DMS114 treated with DMSO at 0.1 percent for 48 hours (cell line): ENCODE measurements at regions not wholly inside any gene's neighbourhood (a gene's known extent, or its start where the extent isn't known, plus 50 kb on each side); places are given as distances from the start of the nearest gene placed in this dataset.
"Not testable (repeated sequence)": the region's sequence is repeated elsewhere in the genome, so short reads cannot be mapped to it uniquely, and the experiment has no call there.

Source experiments
- DNase-seq: peaks from one replicate; lab custom pipeline; 2025; ENCODE audit not compliant: unreplicated experiment; lab: John Stamatoyannopoulos, UW

GRCh38 chr6:23611776-23612381 lies 514.1 kb upstream of the NRSN1 start:
- DNase-seq: no peak

GRCh38 chr6:23618366-23618765 lies 507.6 kb upstream of the NRSN1 start:
- no peak for DNase-seq

GRCh38 chr6:23620911-23621401 lies 505.1 kb upstream of the NRSN1 start:
- DNase-seq: no peak

DNA sequence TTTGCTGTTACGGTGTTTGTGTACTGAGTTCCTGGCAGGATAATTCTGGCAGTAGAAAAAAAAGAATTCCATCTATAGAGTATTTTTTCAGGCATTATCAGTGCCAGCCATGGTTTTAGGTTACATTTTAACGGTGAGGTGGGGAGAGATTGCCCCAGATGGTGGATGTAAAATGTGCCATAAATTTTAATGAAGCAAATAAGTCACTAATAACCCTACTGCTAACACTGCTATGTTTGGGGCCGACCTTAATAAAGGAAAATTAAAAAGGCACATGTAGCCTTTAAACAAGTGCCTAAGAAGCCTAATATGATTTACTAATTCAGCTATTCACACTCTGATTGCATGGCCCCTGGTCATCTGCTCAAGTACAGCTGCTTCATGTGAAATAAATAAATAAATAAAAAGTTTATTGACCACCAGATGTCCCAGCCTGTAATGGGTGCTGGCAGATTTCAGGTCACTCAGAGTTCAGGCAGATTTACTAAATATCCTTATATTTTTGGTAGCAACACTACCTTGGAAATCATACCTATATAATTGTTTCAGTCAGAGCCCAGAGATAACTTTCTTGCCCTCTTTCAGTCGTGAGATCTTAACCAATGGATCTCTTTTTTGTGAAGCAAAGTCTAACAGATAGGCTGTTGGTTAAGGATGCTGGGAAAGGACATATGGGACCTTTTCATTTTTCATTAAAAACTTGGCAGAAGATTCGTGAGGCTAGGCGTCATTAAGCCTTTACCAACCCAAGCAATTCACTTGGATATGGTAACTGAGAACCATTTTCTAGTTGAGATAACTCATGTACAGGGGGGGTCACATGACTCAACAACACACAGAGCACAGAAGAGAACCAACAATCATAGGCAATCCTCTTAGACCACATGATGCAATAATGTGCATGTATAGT lies 495.0 kb upstream of the NRSN1 start:
- DNase-seq: no peak

- no peak for DNase-seq
These were observed 492.0 kb upstream of the NRSN1 start for GRCh38 chr6:23633996-23634395.

GRCh38 chr6:23635150-23635549 lies 490.9 kb upstream of the NRSN1 start:
- no peak for DNase-seq

DNA sequence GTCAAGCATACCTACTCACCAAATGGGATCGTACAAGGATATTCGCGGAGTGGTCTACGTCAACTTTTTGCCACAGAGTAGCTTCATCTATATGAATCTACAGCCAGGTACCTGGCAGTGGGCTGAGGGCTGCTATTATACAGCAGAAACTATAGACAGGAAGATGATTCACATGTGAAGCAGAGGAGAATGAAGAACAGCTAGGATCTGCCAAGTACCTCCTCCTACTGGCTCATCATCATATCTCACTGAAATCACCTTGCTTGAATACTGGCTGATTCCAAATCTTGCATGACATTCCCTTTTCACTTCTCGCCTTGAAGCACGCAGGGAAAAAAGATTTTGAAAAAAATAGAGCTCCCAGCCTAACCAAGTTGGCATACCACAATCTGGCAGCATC lies 488.7 kb upstream of the NRSN1 start:
- no peak for DNase-seq

GRCh38 chr6:23642849-23643248 lies 483.2 kb upstream of the NRSN1 start:
- no peak for DNase-seq

GRCh38 chr6:23647045-23647444 lies 479.0 kb upstream of the NRSN1 start:
- DNase-seq: no peak

DNA sequence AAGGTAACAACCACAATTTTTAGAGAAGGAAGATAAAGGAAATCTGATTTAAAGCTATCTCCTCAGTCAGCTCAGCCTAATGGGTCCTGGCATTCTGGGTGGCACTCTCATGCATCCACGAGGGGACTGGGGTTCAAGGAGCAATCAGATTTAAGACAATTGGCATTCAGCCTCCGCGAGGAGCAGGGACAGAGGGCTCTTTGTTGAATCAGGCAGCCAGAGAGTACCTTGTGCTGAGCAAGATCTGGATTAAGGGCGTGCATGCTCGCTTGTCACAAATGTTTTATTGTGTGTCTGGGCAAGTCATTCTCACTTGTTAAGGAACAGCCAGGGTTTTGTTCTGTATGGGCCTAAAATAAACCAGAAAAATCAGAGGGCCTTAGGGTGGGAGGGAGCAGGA lies 475.3 kb upstream of the NRSN1 start:
- no peak for DNase-seq

GRCh38 chr6:23654745-23655144 lies 471.3 kb upstream of the NRSN1 start:
- no peak for DNase-seq

- no peak for DNase-seq
These were observed 470.5 kb upstream of the NRSN1 start for GRCh38 chr6:23655525-23655924.

DNA sequence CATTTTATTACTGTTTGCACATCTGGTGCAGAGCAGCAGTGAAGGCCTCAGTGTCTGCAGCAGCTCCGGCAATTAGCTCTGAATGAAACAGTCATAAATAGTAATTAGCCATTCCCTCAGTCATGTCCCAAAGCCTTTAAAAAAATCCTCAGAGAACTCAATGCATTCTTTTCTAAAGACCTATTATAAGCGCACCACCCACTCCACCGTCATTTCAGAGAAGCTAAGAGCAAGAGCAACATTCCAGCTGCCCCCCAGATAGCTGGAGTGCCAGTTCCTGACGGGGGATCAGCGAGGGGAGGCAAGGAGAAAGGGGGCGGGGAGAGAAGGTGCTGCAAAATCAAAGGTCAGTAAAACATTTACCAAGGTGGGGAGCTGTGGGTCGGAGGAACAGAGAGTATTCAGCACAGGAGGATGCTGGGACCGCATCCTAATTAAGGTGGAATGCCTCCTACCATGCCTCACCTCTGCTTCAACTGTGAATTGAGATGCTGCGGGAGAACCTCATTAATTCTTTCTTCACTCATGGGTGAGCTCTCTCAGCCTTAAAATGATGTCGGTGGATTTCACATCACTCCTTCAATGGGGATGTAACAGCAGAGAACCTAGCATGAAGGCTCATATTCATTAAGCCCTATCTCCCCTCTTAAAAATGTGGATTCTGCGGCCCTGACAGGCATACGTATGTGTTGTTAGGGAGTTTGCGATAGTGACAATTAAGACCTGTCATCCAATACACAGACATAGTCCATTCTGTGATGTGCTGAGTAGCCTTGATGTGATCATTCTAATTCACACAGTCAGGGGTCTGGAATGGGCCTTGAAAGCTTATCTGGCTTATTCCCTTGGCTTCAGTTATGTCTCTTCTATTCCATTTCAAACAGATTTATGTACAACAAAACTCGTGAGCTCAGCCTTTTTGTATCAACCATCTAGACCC lies 469.5 kb upstream of the NRSN1 start:
- DNase-seq: no peak

DNA sequence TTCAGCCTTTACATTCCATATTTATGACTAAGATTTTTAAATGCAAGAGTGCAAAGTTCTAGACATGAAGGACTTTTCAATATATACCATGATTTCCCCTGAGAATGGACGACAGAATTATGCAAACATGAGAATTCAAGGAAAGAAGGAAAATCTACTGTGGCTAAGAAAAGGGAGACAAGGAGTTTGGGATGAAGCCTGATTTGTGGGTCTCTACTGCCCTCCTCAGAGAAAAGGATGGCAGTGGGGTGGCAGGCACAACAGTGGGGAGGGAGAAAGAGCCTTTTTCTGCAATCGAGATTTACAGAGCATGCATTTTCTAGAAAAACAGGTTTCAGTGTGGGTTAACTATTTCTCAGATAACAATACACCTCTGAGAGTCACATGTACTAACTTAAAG lies 466.9 kb upstream of the NRSN1 start:
- DNase-seq: peak; percentile 16

- DNase-seq: no peak
These were observed 464.5 kb upstream of the NRSN1 start for GRCh38 chr6:23661549-23661948.

GRCh38 chr6:23663096-23663495 lies 462.9 kb upstream of the NRSN1 start:
- no peak for DNase-seq

DNA sequence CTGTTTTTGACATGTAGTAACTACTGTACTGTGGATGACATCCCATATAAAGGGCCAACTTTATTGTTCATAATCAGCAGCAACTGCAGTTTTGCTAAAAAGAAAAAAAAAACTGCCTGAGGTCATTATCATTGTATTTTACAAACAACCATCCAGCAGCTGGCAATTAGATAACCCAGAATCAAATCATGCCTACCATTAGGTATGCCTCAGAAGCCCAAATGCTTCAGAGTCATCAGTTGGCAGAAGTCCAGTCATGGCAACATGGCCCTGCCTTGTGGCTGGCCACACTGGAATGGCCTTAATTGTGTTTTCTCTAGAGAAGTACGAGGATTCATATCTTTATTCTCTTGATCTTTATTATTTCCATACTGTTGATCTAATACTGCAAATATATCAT lies 462.4 kb upstream of the NRSN1 start:
- no peak for DNase-seq

GRCh38 chr6:23665911-23666310 lies 460.1 kb upstream of the NRSN1 start:
- DNase-seq: not testable (repeated sequence)

- DNase-seq: no peak
These were observed 453.3 kb upstream of the NRSN1 start for GRCh38 chr6:23672737-23673136.

- DNase-seq: no peak
These were observed 447.4 kb upstream of the NRSN1 start for GRCh38 chr6:23678626-23679025.

GRCh38 chr6:23681743-23682142 lies 444.3 kb upstream of the NRSN1 start:
- no peak for DNase-seq
